ENCODE measurements at regions not wholly inside any gene's neighbourhood (a gene's known extent, or its start where the extent isn't known, plus 50 kb on each side); places are given as distances from the start of the nearest gene placed in this dataset.

DNA sequence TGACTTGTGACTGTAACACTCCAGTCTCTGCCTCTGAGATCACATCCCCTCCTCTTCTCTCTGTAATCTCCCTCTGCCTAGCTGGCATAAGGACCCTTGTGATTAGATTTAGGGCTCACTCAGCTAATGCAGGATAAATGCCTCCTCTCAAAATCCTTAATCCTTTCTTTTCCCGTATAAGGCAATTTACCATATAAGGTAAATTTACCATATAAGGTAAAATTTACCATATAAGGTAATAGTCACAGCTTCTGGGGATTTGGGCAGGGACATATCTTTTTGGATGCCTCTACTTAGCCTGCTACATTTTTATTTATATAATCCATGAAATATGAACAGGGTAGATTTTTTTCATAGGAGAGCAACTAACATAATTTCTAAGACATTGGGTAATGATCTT is 318.0 kb upstream of the PUM3 start:
- DNase-seq: no peak

DNA sequence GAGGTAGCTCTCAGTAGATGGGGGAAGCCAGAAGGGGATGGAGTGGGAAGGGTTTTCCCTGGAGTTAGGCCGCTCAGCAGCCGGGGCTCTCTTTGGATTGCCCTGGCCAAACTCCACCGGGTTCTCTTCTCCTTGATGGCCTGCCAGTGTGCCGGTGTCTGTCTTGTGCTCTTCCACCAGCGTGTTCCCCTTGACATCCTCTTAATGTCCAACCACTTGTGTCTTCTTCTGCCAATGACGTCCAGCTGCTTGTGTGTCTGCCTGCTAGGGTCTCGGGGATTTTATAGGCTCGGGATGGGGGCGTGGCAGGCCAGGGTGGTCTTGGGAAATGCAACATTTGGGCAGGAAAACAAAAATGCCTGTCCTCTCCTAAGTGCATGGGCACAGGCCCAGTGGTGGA is 313.1 kb upstream of the PUM3 start:
- no peak for DNase-seq

DNA sequence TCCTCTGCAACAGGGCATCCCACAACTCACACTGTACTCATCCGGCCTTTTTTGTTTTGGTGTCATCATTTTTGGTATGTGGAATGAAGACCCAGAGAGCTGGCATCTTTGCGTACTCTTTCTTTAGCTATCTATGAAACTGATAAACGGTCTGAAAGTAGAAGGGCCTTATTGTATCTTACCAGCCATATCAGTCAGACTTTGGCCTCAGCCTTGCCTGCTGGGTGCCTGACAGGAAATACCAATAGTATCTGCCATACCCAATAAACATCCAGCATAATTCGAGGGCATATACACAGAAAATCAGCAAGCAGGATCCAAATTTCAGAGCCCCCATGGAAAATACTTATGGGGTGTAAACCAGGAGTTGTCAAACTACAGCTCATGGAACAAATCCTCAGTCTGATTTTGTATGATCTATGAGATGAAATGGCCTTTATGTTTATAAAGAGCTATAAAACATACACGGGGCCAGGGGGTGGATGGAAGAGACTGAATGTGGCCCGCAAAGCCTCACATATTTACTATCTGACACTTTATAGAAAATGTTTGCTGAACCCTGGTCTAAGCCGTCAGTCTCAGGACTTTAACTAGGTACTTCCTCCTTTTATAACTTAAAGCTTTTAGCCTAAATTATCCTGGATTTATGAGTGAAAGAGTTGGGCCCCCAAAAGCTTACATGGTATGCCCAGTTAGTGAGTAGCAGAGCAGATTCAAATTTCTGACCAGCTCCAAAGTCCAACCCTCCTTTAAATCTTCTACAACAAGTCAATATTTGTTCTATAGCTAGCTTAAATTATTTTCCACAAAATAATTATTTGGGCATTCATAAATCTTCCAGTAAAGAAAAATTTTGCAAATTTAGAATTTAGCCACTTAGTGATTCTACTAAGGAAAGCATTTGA is 308.0 kb upstream of the PUM3 start:
- DNase-seq: no peak

DNA sequence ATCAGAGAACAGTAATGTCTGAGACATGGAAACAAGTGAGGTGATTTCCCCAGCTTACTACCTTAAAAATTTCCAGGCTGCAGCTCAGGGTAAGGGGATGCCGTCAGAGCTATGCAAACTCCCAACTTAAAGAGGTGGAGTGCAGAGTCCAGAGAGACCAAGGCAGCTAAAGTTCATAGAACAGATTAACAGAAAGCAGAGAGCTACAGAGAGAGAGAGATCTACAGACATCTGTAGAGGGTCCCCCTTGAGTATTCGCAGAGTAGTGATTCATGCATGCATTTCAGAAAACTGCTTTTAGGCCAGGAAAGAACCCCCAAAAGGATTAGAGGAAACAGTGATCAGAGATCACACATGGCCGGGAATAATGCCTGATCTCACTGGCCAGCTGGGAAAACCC is 306.2 kb upstream of the PUM3 start:
- no peak for DNase-seq

DNA sequence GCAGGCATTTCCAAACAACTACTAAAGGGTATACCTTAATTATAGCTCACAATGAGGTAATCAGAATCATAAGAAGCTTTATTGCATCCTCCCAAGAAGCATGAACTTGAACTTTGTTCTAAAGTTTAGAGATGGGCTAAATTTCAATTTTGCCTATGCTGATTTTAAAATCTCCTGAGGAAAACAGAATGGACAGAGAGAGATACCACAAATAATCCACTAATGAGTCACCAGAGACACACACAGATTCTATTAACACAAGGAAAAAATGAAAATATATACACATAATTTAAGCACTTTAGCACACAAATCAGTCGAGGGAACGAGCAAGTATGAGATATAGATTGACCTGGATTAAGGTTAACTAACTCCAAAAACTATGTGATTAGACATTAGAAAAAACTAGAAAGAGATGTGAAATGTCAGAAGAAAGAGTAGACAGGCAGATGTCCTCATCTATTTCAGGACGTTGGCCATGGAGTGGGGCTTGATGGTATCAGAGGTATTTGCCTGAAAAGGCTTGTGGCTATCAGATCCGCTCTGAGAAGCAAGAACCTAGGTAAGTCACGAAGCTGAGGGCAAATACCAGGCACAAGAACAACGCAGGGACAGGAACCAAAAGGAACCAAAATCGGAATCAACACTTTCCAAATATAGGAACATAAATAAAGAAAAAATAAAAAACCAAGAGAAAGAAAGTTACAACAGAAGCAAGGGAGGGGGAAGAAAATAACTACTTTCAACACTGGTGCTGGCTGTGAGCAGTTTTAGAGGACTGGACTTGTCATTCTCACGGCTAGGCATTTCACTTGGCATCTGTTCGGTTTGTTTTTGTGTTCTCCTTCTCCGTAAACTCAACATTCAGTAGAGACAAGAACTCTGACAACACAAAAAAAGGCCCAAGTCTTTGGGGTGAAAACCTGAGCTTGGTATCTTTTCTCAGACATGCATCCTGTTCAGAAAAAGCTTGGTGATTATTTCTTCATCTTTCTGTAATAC is 294.6 kb upstream of the PUM3 start:
- DNase-seq: no peak

DNA sequence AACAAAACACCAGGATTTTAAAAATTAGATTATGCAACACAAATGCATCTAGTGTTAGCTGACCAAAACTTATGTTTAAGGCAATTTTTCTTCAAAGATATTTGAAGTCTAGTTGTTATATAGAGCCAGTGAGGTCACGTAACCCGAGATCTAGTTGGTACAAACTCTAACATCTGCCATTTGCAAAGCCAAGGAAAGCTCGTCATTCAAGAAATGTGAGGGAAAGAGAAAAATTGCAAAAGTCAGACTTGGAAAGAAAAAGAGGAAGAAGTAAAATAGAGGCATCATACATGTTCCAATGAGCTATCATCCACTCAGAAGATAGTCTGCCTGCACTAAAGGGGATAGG is 293.4 kb upstream of the PUM3 start:
- DNase-seq: no peak

DNA sequence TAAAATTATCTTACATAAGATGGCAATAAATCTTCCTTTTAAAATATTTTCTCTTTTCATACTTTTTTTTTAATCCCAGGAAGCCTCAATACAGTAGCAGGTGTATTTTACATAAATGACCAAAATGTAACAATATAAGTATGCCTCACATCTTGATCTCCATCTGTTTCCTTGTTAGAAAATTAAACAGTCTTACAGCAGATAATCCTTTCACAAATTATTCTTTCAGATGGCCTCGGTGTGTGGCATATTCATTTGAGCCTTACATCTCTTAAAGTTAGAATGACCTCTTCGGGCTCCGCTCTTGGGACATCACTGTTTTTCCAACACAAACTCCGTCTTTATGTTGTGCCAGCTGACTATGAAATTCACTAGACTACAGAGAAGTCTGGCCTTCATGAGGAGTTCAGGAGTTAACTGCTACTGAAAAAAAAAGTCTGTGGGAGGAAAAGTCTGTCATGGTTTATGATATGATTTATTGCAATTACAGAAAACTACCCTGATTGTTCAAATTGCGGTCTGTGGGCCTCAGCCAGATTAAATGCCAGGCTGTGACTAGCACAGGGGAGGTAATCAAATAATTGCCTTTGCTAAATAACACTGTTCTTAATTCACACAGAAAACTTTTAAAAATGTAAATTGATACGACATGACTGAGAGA is 292.9 kb upstream of the PUM3 start:
- no peak for DNase-seq

DNA sequence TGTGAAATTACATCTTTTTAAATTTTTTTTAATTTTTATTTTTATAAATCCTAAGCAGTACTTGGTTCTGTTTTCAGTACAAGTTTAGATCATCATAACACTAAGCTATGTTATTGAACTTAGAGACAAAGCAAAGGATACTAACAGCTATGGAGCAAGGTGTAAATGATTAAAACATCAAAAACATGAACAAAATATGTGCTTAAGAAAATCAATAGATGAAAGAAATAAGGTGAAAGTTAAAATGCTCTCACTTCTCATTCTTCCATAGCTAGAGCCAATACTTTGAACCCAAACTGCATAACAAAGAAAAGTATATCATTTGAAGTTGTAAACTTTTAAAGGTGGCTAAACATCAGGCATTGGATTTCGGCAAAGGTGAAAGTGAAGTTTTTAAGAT is 292.3 kb upstream of the PUM3 start:
- no peak for DNase-seq

DNA sequence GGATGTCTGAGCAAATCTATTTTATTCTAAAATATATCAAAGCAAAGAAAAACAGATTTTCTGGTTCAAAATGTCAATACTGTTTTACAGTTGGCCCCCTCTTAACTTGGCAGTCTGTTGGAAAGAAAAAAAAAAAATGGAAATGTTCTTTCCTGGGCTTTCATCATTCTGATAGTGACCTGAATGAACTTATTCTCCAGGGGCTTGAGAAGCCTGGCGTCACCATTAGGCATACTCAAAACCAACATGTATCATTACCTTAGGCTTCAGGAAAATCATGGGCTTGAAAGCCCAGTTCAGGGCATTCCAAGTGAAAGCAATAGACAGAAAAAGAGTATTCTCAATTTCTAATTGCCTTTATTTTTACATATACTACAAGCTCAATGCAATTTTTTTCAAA is 283.7 kb upstream of the PUM3 start:
- DNase-seq: no peak

DNA sequence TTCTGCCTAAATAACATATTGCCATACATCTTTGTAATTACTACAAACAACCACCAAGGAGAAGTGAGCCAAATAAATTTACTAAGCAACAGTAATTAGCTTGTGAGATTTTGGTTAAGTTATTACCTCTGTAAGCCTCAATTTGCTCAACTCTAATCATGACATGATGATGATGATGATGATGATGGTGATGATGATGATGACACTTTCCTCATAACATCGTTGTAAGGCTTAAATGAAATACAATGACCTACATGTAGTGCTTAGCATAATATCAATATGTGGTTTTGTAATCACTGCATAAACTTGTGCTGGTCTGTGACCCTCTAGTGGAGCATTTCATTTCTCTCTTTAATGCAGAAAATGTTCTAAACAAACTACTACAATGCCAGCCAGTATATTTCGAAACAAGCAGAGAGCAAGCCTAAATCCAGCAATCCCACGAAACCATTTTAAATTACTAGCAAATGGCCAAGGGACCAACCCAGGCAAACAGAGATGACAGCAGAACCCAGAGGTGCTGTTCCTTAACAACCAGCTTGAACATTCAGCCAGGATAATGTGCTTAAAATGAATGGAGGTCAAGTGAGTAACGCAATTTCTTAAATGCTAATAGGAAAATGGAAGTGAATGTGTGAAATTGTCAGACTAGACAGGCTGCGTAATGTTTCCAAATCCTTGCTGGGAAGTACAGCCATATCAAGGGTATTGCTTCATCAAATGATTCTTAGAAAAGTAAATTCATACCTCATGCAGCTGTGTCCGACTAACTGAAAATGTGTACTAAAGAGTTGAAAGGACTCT is 281.9 kb upstream of the PUM3 start:
- no peak for DNase-seq

DNA sequence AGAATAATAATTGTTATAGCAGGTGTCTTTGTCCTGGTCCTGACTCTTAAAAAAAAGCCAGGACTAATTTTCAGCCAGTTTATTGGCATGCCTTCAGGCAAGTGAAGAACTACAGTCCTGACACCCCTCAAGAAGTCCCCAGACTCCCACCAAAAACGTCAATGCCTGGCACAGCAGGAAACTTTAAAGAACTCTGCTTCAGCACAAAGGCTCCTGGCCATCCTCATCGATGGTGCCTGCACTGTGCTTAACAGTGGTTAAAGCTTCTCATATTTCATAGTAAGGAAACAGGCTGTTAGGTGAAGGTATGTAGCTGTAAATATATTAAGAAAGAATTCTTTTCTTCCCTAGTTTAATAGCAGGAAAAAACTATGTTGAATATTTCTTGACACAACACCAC is 280.1 kb upstream of the PUM3 start:
- DNase-seq: no peak

DNA sequence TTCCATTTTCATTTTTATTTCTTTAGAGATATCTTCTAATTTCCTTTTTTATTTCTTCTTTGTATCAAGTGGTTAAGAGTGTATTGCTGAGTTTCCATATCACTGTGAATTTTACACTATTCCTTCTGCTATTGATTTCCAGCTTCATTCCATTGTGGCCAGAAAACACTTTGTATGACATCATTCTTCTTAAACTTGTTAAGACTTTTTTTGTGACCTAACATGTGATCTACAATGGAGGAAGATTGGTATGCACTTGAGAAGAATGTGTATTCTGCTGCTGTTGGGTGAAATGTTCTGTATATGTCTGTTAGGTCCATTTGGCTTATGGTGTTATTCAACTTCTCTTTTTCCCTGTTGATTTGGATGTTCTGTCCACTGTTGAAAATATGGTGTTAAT is 274.2 kb upstream of the PUM3 start:
- no peak for DNase-seq

DNA sequence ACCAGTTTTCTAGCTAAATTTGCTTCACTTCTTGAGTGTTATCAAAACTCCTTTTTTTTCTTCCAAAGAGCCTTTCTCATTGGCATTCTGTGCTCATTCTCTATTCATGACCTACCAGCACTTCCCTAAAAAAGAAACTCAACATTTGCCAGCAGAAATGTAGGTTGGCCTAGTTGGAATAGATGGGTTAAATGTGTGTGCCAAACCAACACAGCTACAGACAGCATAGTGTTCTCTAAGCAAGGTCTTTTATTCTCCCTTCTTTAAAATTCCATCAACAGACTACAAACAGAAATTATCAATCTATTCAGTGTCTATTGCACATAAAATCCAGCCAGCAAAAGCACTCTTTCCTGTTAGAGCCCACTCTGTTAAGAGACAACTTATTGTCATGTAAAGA is 255.8 kb upstream of the PUM3 start:
- no peak for DNase-seq

DNA sequence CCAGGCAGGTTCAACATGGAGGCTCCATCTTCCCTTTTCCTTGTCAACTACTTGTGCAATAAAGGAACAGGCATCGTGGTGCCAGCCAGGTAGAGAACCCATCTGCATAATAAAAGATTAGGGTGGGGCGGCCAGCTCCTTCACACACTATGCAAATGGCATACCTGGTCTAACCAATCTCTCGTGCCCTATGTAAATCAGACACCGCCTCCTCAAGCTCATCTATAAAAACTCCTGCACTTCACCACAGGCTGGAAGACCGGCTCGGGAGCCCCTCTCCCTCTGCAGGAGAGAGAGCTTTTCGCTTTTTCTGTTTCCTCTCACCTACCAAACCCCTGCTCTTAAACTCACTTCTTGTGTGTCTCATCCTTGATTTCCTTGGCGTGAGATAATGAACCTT is 244.3 kb upstream of the PUM3 start:
- no peak for DNase-seq

DNA sequence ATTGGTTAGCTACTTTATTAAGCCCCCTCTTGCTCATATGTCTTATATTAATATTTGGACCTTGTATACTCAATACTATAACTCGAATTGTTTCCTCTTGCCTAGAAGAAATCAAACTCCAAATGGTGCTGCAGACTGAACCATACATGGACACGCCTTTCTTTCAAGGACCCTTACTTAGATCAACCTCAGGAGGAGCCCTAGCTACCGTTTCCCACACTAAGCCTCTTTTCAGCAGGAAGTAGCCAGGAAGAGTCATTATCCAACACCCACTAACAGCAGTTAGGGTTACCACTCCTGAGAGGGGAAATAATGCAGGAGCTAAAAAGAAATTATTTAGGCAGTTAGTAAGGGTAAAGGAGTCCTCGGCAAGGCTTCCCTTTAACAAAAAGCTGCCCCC is 243.8 kb upstream of the PUM3 start:
- no peak for DNase-seq

DNA sequence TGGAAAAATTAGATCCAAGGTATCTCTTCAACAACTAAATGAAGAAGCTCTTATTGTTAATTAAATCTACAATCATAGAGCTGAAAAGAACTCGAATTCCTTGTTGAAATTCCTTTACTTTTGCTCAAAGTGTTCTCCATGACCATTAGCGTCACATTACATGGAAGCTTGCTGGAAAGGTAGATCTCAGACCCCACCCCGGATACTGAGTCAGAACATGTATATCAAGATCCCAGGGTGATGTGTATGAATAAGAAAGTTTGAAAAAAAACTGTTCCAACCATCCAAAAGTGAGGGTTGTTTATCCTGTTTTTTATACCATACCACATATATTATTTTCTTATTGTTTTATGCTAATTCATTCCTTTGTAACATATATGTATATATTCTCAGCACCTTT is 237.1 kb upstream of the PUM3 start:
- no peak for DNase-seq

DNA sequence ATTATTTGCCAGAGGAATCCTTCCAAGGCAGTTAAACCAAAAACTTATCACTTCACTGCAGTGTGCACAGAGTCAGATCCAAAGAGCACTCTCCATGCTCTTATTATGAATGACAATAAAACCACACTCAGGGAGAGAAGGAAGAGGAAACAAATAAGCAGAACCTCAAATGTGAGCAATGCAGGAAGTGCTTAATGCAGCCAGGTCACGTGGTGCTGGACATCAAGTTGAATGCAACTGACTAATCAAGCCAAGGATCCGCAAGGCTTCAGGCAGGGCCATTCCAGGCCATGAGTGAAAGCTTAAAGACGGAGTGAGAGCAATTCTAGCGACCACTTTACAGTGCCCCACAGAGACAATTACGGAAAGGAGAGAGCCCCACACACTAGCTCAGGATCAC is 230.4 kb upstream of the PUM3 start:
- DNase-seq: no peak

DNA sequence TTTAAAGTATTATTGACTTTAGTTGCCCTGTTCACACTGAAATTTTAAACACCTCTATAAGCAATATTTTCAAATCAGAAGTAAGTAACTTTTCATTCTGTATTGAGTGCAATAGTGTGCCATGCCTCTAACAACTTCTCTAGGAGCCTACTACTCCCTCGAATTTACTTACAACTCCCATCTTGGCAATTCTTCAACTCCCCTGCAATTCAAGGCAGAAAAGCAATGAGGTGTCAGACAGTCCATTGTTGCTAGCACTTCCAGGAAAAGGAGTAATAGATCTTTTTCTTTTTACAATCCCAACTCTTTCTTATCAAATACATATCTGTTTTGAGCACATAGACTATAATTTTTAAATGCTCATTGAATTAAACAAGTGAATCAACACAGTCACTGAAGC is 222.7 kb upstream of the PUM3 start:
- no peak for DNase-seq

DNA sequence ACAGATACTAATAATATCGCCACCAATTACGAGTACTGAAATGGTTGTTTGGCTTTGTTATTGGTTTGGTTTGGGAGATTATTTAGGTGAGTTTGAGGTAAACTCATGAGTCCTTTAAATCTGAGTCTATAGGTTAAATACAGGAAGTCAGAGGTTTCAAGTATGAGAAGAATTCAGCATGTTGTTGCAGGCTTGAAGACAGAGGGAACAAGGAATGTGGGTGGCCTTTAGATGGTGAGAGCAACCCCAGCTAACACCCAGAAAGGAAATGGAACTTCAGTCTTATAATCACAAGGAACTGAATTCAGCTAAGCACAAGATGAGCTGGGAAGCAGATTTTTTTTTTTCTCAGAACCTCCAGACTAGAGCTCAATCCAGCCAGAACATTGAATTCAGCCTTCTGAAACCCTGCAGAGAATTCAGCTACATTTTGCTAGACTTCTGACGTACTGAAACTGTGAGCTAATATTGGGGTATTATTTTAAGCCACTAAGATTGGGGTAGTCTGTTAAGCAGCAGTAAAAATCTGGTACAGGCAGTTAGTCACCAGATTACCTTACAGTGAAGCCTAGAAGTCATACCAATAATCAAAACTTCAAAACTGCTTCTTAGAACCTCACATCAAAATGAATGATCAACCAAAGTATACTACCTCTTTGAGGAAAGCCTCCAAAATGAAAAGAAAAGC is 216.0 kb upstream of the PUM3 start:
- DNase-seq: no peak

DNA sequence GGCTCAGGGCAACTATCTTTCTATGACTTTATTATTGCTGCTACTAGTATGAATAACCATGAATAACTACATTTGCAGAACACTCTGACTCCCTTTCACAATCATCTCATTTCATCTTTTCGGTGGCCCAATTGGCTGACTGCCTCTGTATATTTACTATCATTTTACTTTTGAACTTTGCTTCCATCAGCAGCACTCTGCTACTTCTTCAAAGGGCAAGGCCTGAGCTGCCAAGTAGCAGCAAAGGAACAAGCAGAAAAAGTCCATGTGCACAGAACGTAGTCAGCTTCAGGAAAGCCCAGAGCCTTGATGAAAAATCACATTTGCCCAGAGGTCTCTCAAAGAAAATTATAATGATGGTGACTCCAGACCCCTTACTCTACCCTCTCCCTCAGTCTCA is 214.5 kb upstream of the PUM3 start:
- DNase-seq: no peak

DNA sequence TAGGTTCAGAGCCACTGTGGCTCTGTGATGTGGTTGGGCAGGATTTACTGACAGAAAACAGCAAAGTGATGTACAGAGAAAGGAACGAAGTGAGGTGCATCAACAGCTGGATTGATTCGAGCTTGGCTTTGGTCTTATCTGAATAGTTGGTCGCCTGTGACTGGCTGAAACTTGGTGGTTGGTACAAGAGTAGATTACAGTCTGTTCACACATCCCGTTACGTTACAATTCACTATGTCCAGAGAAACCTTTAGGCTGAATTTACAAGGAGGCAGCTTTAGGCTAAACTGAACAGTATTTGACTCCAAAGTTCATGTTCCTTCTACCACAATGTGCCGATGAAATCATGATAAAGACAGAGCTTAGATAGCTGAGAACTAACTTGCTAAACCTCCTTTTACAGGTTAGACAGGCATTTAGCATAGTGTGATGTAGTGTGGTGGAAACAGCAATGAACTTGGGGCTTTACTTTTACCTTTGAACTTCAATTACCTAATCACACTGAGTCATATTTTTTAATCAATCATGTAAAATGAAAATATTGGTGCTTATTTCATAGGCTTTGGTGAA is 210.2 kb upstream of the PUM3 start:
- DNase-seq: no peak

DNA sequence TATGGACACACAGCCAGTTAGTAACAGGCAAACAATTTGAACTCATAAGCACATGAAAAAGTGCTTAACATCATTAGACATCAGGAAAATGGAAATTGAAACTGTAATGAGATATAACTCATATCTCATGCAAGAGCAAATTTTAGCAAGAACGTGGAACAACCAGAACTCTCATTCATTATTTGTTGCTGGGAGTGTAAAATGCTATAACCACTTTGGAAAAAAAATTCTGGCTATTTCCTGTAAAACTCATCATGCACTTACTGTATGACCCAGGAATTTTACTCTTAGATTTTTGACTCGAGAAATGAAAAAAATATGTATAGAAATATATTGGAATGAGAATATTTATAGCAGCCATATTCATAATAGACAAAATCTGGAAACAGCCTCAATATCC is 205.7 kb upstream of the PUM3 start:
- no peak for DNase-seq

Measured in NCI-H2081 (cell line).